Epithelial cell of proximal tubule (primary cell): ENCODE measurements at regions not wholly inside any gene's neighbourhood (a gene's known extent, or its start where the extent isn't known, plus 50 kb on each side); places are given as distances from the start of the nearest gene placed in this dataset.

ENCODE experiments used
- DNase-seq: peaks from one replicate; pipeline ENCODE4 v3.0.0-alpha.2; 2011; ENCODE audit warnings: low read depth
- H3K4me3 ChIP-seq: 2 replicates; pipeline ENCODE4 v1.5.1; 2011; ENCODE audit warnings: low read depth, mild to moderate bottlenecking, low read length
- TF ChIP-seq, protein P1 (sequence below): conservative IDR thresholded peaks from 2 replicates; pipeline ENCODE4 v1.5.1; 2012; ENCODE audit warnings: low read depth, mild to moderate bottlenecking, low read length

DNA sequence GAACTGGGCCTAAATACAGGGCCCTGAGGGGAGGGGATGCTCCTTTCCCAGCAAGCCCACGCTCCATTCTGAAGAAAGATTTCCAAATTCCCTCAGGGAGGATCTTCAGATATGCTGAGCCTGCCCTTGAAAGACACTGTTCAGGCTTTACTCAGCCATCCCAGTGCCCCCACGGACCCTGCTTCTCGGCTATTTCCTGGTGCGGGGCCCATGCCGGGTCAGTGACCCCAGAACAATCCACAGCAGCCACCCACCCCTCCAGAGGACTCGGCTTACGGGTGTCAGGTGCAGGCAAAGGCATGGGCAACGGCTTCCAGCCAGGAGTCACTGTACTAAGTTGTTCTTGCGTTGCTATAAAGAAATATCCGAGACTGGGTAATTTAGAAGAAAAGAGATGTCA lies 137.1 kb downstream of the OAT start:
- no peak overlapping the region for H3K4me3 ChIP-seq
- no peak for DNase-seq

DNA sequence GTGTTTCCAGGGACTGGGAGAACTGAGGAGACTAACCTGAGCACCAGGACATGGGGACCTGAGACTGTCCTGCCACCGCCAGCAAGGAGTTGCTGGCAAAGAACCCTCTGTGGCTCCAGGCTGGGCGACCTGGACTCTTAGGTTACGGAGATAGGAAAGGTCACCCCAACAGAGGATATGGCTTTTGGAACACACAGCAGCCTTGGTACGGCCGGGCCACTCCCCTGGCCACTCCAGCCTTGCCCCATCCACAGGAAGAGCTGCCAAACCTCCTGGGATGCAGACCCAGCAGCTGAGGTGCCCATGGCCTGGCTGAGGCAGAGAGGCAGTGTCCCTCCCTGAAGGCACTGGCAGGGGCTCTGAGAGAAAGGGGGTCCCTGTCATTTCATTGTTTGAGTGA lies 137.8 kb downstream of the OAT start:
- no peak for DNase-seq
- no peak overlapping the region for H3K4me3 ChIP-seq
- TF ChIP-seq, protein P1, sequence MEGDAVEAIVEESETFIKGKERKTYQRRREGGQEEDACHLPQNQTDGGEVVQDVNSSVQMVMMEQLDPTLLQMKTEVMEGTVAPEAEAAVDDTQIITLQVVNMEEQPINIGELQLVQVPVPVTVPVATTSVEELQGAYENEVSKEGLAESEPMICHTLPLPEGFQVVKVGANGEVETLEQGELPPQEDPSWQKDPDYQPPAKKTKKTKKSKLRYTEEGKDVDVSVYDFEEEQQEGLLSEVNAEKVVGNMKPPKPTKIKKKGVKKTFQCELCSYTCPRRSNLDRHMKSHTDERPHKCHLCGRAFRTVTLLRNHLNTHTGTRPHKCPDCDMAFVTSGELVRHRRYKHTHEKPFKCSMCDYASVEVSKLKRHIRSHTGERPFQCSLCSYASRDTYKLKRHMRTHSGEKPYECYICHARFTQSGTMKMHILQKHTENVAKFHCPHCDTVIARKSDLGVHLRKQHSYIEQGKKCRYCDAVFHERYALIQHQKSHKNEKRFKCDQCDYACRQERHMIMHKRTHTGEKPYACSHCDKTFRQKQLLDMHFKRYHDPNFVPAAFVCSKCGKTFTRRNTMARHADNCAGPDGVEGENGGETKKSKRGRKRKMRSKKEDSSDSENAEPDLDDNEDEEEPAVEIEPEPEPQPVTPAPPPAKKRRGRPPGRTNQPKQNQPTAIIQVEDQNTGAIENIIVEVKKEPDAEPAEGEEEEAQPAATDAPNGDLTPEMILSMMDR: no peak

More for the DNA sequence above, 137.1 kb downstream of the OAT start:
- TF ChIP-seq, protein P1: no peak

DNA sequence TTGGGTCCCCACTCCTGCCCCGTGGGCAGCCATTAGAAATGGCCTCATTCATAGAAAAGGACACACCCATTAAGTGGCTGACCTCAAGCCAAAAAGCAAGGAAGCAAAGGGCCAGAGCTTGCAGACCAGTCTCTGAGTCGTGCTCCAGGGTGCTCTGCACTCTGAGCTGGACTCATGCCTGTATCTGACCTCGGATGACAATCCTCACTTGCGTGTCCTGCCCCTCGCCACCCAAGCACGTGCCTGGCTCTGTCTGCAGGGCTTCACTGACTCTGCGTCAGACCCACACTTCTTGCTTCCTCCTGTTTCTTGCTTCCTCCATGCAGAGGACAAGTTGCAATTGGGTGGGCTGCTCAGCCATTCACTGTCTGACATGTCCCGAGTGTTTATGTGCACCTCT lies 138.8 kb downstream of the OAT start:
- H3K4me3 ChIP-seq: no peak overlapping the region
- TF ChIP-seq, protein P1: no peak
- DNase-seq: no peak

GRCh38 chr10:124279298-124279697 lies 139.4 kb downstream of the OAT start:
- DNase-seq: no peak
- no peak overlapping the region for H3K4me3 ChIP-seq
- TF ChIP-seq, protein P1: peak; percentile 5

DNA sequence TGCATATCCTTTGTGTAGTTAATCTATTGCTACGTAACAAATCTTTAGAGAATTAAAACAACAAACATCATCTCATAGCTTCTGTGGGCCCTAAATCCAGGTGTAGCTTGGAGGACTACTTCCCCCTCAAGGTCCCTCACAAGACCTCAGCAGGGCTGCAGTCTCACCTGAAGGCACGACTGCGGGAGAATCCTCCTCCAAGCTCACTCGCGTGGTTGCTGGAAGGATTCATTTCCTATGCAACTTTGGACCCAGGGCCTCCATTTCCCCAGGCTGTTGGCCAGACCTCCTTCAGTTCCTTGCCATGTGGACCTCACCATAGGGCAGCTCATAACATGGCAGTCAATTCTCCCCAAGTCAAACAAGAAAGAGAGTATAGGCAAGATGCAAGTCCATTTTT lies 140.4 kb downstream of the OAT start:
- TF ChIP-seq, protein P1: no peak
- DNase-seq: no peak
- H3K4me3 ChIP-seq: no peak overlapping the region

GRCh38 chr10:124273141-124273540 lies 145.6 kb downstream of the OAT start:
- TF ChIP-seq, protein P1: no peak
- no peak overlapping the region for H3K4me3 ChIP-seq
- no peak for DNase-seq

DNA sequence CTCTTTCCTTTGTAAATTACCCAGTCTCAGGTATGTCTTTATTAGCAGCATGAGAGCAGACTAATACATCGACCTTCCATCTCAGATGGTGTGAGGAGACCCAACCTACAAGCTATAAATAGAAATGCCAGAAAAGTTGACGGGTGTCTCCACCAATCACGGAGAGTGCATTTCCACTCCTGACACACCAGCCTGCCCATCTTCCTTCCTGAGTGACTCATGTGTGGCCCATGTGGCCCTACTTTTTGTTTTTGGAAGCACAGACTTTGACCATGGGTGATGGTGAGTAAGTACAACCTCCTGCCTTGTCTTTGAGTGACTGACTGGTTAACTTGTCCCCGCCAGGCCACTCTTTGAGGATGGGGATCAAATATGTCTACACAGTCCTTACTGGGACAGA lies 147.0 kb downstream of the OAT start:
- no peak overlapping the region for H3K4me3 ChIP-seq
- TF ChIP-seq, protein P1: no peak
- DNase-seq: no peak
